Left cardiac atrium (tissue), 4 donors: ENCODE measurements at regions not wholly inside any gene's neighbourhood (a gene's known extent, or its start where the extent isn't known, plus 50 kb on each side); places are given as distances from the start of the nearest gene placed in this dataset.

ENCODE experiments used
- ATAC-seq, 2 donors: fragments of 200-7000 bp; cut with Tn5 transposase; one replicate each; pipeline ENCODE4 v1.9.1; 2020; ENCODE audit warnings: mild to moderate bottlenecking in 2 of 2, moderate library complexity in 2 of 2
- DNase-seq: peaks from one replicate; pipeline ENCODE4 v3.0.0-alpha.2; 2020
- intact Hi-C, 2 donors: fragments of 100-400 bp; cut with DNase I; formaldehyde crosslinking; loops; one replicate each; pipeline versions ENCODE4 v1.14.1 to v1.15.1; 2022 to 2023
- donor health status: DM: no; HTN: yes; CAD: no.
- donor health status: DM: no; HTN: yes; CAD: no; lungs with severe emphysema.
- donor health status: DM: yes; HTN: yes; CAD: no.
- donor health status: Dilated cardiomyopathy.

DNA sequence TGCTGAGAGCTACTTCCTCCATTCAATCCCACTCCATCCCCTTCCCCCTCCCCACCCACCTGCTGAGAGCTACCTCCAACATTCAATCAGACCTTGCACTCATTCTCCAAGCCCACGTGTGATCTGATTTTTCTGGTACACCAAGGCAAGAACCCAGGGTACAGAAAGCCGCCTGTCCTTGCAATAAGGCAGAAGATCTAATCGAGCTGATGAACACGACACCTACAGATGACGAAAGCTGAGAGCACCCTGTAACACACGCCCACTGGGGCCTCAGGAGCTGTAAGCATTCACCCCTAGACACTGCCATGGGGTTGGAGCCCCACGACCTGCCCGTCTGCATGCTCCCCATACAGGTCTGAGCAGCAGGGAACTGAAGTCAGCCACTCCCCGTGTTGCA, 58.3 kb downstream of the TRIML1 start:
- intact Hi-C loops: no loop called here
- no peak for ATAC-seq

DNA sequence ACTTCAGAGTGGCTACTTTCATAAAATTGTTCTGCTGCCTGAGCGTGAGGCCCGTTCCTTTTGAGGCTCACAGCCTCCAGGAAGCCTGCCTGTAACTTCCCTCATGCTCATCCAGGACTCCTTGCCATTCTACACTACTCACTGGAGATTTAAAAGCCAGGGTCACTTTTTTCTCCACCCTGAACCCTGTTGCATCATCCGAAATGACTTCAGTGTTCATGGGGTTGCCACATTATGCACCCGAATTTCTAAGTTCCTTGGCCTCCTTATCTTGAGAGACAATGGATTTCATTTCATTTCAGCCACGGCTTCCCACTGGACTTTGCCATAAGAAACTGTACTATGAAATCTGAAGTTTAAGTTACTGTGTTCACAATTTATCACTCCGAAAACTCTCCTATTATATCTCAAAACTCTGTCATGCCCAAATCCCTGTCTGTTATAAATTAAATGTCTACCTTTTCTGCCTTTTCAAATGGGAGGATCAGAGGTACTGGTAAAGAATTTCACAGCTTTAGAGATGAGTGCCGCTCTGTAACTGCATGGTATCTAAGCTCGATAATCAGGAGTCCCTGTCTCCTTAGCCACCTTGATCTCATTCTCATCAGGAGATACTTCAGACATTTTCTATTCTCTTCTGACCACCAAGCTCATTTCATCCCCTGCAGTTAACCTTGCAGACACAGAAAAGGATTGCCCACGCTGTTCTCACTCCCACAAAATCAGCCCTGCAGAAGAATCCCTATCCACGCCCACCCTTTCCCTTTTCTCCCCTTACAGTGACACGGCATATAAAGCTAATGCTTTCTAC, 59.9 kb downstream of the TRIML1 start:
- intact Hi-C loops: no loop called here
- no peak for ATAC-seq
- DNase-seq: no peak

More for the DNA sequence above, 58.3 kb downstream of the TRIML1 start:
- DNase-seq: no peak

DNA sequence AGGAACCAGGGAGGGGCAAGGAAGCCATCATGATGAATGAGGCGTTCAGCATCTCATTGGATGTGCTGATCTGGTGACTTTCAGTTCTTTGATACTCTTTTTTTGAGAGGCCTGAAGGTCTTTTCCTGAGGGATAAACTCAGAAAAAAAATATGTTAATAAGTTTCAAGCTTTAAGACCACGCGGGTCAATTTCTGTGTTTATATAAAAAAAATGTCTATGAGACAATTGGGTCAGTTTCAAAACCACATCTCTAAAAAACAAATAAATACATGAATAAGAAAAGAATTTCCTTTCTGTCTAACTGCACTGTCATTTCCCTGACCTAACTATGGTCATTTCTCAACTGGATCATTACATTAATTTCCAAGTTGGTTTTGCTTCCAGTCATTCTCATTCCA, 62.6 kb downstream of the TRIML1 start:
- intact Hi-C loops: no loop called here
- DNase-seq (no peak), ATAC-seq (no peak)

DNA sequence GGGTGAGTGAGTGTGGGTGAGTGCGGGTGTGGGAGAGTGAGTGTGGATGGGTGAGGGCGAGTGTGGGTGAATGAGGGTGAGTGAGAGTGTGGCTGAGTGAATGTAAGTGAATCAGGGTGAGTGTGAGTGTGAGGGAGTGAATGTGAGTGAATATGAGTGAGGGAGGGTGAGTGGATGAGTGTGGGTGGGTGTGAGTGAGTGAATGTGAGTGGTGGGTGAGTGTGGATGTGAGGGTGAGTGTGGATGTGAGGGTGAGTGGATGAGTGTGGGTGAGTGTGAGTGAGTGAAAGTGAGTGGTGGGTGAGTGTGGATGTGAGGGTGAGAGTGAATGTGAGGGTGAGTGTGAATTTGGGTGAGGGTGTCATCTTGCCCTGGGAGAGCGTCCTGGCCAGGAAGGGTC, 67.5 kb downstream of the TRIML1 start:
- ATAC-seq: no peak
- no peak for DNase-seq
- intact Hi-C loops: no loop called here

DNA sequence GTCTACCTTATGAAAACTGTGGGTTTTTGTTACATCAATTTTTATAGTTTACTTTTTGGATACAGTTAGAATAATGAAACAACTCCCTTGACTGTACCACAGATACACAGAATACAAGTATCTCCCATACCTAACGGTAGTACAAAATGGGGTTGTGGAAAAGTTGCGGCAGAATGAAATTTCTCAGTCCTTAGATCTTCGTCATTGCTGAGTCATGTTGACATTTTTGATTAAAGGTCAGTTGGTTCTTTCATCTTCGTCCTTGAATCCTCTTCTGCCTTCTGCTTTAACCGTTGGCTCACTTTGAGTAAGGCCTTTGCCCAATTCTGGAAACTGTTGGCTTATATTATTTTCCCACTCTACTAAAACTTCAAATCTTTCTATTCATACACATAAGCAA, 75.6 kb downstream of the TRIML1 start:
- intact Hi-C loops: no loop called here
- no peak for DNase-seq
- ATAC-seq: no peak

DNA sequence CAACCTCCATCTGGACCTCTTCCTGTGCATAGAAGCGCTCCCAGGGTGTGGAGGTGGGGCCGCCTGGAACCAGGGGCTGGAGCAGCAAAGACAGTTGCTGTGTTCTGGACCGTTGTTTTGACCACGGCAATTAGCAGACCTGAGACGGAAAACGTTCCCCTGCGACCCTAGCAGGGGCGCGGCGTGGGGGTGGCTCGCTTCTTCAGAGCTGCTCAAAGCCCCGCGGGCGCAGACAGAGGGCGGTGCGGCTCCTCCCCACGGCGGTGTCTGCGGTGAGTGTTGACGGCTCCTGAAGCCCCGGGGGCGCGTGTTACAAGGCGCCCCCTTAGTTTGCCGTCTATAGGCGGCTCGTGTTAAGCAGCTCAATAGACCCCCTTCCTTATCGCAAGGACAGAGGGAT, 79.2 kb downstream of the TRIML1 start:
- intact Hi-C loops: no loop called here
- ATAC-seq (no peak), DNase-seq (no peak)

DNA sequence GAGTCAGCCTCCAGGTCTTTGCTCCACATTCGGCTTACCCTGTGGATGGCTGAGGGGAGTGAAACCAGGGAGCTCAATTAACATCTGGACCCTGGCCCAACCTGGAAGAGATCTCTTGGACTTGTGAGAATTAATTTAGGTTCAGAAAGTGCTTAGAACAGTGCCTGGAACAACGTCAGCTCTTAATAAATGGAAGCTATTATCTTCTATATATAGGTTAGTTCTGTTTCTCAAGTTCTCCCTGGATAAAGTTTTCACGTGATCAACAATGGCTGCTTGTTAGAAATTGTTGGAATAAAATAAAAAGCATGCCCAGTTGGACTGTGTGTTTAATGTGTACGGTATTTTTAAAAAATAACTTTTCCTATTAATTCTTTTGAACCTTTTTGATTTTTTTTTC, 80.8 kb downstream of the TRIML1 start:
- no peak for ATAC-seq
- no peak for DNase-seq
- intact Hi-C loops: no loop called here

DNA sequence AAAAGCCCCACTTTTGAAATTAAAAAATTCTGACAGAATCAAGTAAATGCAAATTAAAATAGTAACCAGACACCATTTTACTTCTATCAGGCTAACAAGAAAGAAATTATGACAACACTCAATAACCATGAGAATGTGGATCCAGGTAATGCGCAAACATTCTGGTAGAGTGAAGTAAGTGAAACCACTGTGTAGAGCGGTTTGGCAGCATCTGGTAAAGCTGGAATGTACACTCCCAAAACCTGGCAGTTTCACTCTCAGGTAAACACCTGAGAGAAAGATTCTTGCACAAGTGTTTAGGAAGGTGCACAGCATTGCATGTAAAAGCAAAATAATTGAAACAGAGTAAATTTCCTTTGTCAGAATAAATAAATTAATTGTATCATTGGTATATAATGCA, 81.8 kb downstream of the TRIML1 start:
- ATAC-seq (no peak), DNase-seq (no peak)
- intact Hi-C loops: no loop called here

DNA sequence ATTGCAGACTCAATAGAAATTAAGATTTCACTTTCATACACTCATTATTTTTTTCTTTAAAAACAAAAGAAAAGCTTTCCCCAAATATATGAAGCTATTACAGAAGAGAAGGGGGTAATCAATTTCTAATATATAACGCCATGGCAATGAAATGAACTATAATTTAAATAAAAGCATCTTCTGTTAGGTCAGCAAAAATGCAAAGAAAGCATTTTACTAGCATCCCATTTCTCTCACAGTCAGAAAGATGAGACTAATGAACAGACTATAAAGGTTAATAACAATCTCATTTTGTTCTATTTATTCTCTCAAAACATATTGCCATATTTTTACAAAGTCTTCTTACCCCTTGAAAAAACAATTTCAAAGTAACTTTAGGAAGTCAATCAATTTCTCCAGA, 89.0 kb downstream of the TRIML1 start:
- DNase-seq (no peak), ATAC-seq (no peak)
- intact Hi-C loops: no loop called here

DNA sequence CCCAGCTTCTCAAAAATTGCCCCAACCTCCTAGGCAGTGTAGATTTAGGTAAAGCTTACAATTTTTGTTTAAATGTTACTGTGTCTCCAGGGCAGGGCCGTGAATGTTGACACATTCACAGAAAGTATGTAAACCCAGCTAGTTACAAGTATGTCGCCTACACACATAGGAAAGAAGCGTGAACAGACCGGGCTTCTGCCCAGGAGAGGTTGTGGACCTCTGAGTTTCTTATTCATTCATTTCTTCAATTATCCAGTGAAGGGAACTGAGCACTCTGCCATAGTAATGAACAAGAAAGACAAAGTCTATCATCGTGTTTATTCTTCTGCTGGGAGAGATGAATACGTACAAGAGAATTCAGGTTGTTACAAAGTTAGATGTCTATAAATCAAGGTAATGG, 93.2 kb downstream of the TRIML1 start:
- ATAC-seq: no peak
- no peak for DNase-seq
- intact Hi-C loops: no loop called here

DNA sequence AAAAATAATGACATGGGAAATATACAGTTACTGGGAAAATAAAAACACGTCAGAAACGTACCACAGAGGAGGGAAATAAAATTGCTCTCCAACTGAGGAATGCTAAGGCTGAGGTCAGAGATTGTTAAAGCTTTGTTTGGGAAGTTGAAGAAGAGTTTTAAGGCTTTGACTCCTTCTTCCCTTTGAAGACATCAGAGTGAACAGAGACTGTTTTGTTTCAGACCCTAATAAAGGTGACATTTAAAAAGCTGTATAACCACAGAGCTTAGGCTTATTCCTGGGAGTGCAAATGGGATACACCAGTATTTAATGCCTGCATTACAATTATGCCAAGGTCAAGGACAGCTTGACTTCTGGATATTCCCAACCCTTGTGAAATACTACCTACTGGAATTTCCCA, 102.8 kb downstream of the TRIML1 start:
- ATAC-seq: no peak
- no peak for DNase-seq
- intact Hi-C loops: no loop called here

DNA sequence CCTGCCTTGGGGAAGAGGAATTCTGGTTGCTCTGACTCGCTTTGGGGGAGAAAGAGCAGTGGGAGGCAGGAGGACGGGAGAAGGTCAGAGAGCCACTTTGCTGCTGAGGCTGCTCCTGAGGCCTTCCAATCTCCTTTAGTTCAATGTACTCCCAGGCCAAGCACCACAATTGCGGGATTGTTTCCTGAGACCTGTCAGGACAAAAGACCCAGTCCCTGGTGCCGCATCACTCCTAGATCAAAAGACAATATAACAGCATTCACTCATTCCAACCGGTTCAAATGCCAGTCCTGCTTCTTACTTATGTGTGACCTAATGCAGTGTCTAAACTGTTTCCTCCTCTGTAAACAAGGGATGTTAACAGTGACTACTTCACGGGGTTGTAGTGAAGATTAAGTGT, 106.4 kb downstream of the TRIML1 start:
- no peak for ATAC-seq
- intact Hi-C loops: no loop called here
- no peak for DNase-seq

DNA sequence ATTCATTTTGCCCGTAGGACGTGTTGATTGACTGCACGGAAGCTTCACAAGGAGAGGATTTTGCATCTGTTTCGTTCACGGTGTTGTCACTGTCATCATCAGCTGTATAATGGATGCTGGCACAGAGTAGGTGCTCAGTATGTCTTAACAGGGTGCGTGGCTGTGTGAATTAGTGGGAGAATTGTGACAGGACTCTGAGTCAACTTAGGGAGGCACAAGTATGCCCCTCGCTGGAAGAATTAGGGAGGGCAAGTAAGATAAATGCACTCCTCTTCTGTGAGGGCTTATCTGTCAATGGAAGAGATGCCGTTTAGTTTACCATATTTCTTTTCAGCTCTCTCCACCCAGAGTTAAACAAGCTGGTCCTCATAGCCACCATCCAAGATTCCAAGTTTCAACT, 107.2 kb downstream of the TRIML1 start:
- intact Hi-C loops: no loop called here
- ATAC-seq: no peak

DNA sequence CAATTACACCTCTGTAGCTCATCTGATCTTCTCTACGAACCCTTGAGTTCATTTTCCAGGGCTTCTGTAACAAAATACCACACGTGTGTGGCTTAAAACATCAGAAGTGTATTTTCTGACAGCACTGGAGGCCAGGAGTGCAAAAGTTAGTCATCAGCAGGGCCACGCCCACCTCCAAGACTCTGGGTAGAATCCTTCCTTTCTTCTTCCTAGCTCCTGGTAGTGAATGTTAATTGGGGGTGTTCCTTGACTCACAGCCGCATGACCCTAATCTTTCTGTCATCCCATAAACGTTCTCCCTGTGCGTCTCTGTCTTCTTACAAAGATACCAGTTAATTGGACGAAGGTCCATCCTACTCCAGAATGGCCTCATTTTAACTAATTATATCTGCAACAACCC, 115.0 kb downstream of the TRIML1 start:
- intact Hi-C loops: no loop called here

More for the DNA sequence above, 107.2 kb downstream of the TRIML1 start:
- DNase-seq: no peak

DNA sequence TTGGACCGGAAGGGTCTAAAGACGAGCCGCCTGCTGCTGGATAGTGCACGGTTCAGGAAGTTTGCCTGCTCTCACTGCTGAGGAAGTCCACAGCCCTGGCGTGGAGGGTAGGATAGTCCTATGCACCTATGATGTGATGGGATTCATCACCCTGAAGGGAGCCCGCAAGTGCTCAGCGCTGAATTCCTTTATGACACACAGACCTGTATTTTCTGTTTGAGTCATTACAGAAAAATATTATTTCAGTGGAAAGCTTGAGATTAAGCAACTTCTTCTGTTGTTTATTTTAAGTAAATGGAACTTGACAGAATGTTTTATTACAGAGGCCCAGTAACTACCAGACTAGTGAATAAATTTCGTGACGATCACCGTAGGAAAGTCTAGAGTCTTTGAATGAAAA, 123.2 kb downstream of the TRIML1 start:
- no peak for ATAC-seq
- intact Hi-C loops: no loop called here
- DNase-seq: no peak

More for the DNA sequence above, 115.0 kb downstream of the TRIML1 start:
- ATAC-seq (no peak), DNase-seq (no peak)

DNA sequence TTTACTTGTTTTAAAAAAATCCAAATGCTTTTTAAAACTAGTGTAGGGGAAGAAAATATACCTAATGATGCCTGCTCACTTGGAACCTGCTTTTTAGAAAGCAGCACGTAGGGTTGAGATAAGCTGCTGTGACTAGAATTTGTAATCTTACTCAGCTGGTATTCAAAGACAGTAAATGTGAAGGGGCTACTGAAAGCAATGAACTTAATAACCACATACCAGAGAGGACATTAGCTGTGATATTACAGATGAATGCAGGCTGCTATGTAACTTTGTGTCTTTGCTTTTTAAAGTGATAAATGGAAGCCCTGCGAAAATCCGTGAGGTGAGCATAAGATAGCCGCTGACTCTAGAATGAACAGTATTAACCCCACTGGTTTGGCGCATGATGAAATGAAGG, 124.1 kb downstream of the TRIML1 start:
- no peak for ATAC-seq
- no peak for DNase-seq
- intact Hi-C loops: no loop called here

DNA sequence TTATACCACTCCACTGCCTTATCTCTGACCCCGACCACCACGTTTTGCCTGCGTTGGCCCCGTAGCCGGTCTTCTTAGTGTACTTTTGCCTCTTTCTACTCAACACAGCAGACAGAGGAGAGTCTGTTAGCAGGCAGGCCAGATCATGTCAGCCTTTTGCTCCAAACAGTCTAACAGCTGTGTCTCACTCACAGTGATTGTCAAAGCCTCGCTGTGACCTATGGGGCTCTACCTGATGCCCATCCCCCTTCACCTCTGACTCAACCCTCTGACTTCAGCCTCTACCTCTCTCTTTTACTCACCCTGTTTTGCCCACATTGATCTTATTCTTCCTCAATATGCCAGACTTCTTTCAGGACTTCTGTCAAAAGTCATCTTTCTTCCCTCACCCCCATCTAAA, 127.1 kb downstream of the TRIML1 start:
- intact Hi-C loops: no loop called here
- no peak for DNase-seq
- ATAC-seq: no peak

DNA sequence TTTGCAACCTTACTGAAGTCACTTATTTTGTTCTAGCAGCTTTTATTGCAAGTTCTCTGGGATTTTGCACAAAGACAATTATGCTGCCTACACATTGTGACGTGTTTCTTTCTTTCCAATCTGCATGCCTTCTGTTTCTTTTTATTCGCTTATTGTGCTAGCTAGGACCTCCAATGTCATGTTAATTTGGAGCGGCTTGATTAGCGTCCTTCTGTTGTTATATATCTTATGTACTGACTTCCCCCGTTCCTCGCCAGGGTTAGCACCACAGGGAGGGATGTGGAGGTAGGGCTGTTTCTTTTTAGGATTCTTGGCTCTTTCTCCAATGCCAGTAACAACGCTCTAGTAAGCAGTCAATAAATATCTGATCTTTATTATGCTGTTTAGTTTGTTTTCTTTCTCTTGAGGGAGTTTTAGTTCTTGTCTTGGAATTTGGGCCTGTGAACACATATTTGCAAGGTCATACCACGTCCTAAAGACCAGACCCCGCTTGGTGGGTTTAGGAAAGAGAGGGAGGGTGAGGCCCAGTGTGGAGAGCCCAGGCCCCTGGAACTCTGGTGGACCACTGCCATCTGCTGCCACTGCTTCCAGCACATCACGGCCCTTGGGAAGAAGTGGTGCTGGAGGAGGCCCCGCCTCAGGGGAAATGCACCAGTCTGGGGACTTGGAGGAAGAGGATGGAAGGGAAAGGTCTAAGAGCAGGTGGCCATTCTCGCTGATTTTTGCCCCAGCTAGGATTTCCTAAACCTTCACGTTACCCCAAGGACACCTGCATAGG, 129.1 kb downstream of the TRIML1 start:
- ATAC-seq: no peak
- intact Hi-C loops: no loop called here
- DNase-seq: no peak

DNA sequence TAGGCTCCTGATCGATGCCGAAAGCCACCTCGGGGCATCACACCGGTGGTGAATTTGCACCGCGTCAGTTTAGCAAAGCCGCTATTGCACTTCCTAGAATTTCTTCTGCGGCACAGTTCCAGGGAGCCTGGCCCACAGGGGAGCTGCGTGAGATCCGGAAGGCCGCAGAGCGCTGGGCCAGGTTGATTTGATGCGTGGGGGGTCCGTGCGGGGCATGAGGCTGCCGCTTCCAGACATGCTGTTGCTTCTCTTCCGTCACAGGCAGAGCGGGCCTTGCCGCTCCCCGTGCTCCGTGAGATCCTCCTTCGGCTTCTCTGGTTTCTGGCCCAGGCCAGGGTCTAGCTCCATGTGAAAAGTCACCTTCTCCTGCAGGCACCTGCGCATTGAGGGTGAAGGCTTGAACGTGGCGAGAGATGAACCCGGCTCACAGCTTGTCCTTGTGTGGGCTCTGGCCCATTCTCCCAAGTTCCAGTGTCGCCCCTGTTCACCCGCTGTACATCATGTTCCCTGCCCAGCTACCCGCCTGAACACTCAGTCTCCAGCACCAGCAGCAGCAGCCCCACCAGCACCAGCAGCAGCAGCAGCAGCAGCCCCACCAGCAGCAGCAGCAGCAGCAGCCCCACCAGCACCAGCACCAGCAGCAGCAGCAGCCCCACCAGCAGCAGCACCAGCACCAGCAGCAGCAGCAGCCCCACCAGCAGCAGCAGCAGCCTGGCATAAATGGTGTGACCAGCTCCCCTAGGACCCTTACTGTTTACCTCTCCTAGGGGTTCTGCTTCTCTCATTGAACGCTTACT, 131.2 kb downstream of the TRIML1 start:
- DNase-seq (no peak), ATAC-seq (no peak)
- intact Hi-C loops: no loop called here

DNA sequence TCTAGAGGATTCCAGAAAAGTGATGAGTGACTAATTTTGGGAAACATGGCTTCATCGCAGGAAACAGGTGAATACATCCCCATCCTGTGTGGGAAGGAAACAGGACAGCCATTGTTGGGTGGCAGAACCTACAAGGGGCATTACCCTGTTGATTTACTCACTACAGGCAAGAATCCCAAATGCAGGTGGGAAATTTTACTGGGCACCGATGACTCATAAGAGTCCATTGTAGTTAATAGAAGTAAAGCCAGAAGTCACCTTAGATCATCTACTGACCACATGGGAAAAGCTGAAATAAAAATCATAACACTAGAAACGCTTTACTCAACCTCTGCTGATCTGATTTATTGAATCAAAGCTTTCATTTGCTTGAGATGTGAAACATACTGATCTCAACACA, 136.4 kb downstream of the TRIML1 start:
- no peak for DNase-seq
- no peak for ATAC-seq
- intact Hi-C loops: no loop called here
